ENCODE measurements at regions not wholly inside any gene's neighbourhood (a gene's known extent, or its start where the extent isn't known, plus 50 kb on each side); places are given as distances from the start of the nearest gene placed in this dataset.

GRCh38 chr7:11985376-11985775 lies 153.4 kb upstream of the THSD7A start:
- Histone ChIP-seq H3K23ac (ENCODE audit: insufficient read length, low read depth, low read length) (no peak overlapping the region), H3K79me2 (ENCODE audit: insufficient read depth, low read length) (no peaks in the 10 kb centered on the region), H2BK5ac (ENCODE audit: insufficient read length, low read length) (no peak overlapping the region), H4K8ac (replicated peaks; ENCODE audit: insufficient read length, low read depth, low read length) (no peak overlapping the region), H3K14ac (ENCODE audit: insufficient read depth, low read length) (no peak overlapping the region), H3K18ac (ENCODE audit: insufficient read length, low read depth, low read length) (no peak overlapping the region), H3K27me3 (ENCODE audit: insufficient read depth, low read length) (no peaks in the 10 kb centered on the region), H2BK20ac (ENCODE audit: low read depth, low read length, poor library complexity, severe bottlenecking) (no peak overlapping the region), H2BK15ac (ENCODE audit: low read depth, low read length) (no peak overlapping the region), H3K4me2 (ENCODE audit: insufficient read depth, insufficient read length, low read length) (no peak overlapping the region), H4K5ac (ENCODE audit: insufficient read length, low read depth, low read length) (no peak overlapping the region), H4K20me1 (ENCODE audit: control insufficient read depth, insufficient read depth, insufficient read length) (no peaks in the 10 kb centered on the region), H2BK12ac (ENCODE audit: insufficient read length, low read depth, low read length) (no peak overlapping the region), H3K23me2 (ENCODE audit: insufficient read length, low read depth, low read length, poor library complexity, severe bottlenecking) (no peaks in the 10 kb centered on the region), H3K79me1 (ENCODE audit: insufficient read depth, low read depth, low read length, poor library complexity, severe bottlenecking) (no peaks in the 10 kb centered on the region), H3K4me1 (ENCODE audit: insufficient read depth, low read length) (no peaks in the 10 kb centered on the region), H2BK120ac (ENCODE audit: low read depth, low read length, poor library complexity, severe bottlenecking) (no peak overlapping the region), H3K9me3 (ENCODE audit: control insufficient read depth, low read depth, low read length) (no peaks in the 10 kb centered on the region), H3K27ac (ENCODE audit: insufficient read length, low read depth, low read length) (no peak overlapping the region), H3K9ac (ENCODE audit: extremely low read depth, insufficient read length, low read length) (no peak overlapping the region), H3K56ac (ENCODE audit: insufficient read length, low read depth, low read length) (no peak overlapping the region), H2AK5ac (ENCODE audit: insufficient read length, low read length) (no peak overlapping the region), H3K4ac (ENCODE audit: low read depth, low read length) (no peak overlapping the region), H4K91ac (ENCODE audit: insufficient read length, low read depth, low read length) (no peak overlapping the region), H2AFZ (ENCODE audit: low read length) (no peak overlapping the region), H3T11ph (ENCODE audit: low read length) (no peak overlapping the region)
- Mint-ChIP-seq H3K4me1 (peaks cover 12% of the 10 kb centered on the region in 2 experiments), H3K27ac (no peak overlapping the region), H3K4me3 (no peak overlapping the region), H3K36me3 (ENCODE audit: insufficient read depth in 1 of 3, low read depth in 3 of 3) (peaks cover 8 to 23% (median 14%) of the 10 kb centered on the region in 3 experiments), H3K27me3 (ENCODE audit: low read depth) (no peaks in the 10 kb centered on the region), H3K9me3 (peaks cover 16 to 17% of the 10 kb centered on the region in 2 experiments)
- no peak for DNase-seq
- no peak for TF ChIP-seq CTCF (conservative IDR thresholded peaks at IDR 0.05)

All from H9 (cell line).